Endothelial cell of umbilical vein (primary cell): ENCODE measurements at regions not wholly inside any gene's neighbourhood (a gene's known extent, or its start where the extent isn't known, plus 50 kb on each side); places are given as distances from the start of the nearest gene placed in this dataset.

Source experiments
- BruUV-seq: library from RNA; stranded (reverse); fragments of 400-500 nt; replicated peaks from 2 replicates; lab custom pipeline; 2021; lab: Mats Ljungman, UMichigan
- CTCF ChIA-PET: fragments of 300-600, 350-600 bp; sonication (Branson Sonifier 250); formaldehyde crosslinking; loops from one replicate; lab custom pipeline; 2021; ENCODE audit warnings: antibody characterized with exemption, inconsistent platforms; lab: Charles Lee
- POLR2A ChIA-PET: fragments of 300-600, 350-600 bp; sonication (Branson Sonifier 250); formaldehyde crosslinking; loops from one replicate; lab custom pipeline; 2021; ENCODE audit warnings: antibody characterized with exemption, inconsistent platforms; lab: Charles Lee
- DNase-seq: peaks from one replicate; pipeline ENCODE4 v3.0.0-alpha.2; 2011; ENCODE audit warnings: low read depth, low spot score
- FAIRE-seq: peaks from 2 replicates; lab custom pipeline; 2011; peaks lifted over from hg19 to GRCh38; lab: Jason Lieb, UNC
- H2AFZ ChIP-seq: 2 replicates; pipeline ENCODE4 v1.6.0; 2012; ENCODE audit warnings: low read depth, low read length, control low read depth, inconsistent platforms
- H3K27ac ChIP-seq: 2 replicates; pipeline ENCODE4 v1.5.1; 2011; ENCODE audit warnings: low read depth, mild to moderate bottlenecking, control low read depth, low read length, moderate library complexity; ENCODE audit not compliant: insufficient read depth
- H3K27me3 ChIP-seq, 2 experiments: 2 replicates each; pipeline versions ENCODE4 v1.6.0 to v1.6.1; 2011; ENCODE audit warnings: low read length in 2 of 2, mixed read lengths in 1 of 2; ENCODE audit not compliant: control insufficient read depth in 2 of 2, insufficient read depth in 2 of 2
- H3K36me3 ChIP-seq, 2 experiments: 2 replicates in 1 of 2; 3 replicates in 1 of 2; pipeline ENCODE4 v1.5.1; 2011; ENCODE audit warnings: low read length in 2 of 2, mild to moderate bottlenecking in 1 of 2, moderate library complexity in 1 of 2; ENCODE audit not compliant: control insufficient read depth in 2 of 2, insufficient read depth in 2 of 2; ENCODE audit errors: extremely low read depth in 1 of 2
- H3K4me1 ChIP-seq: 3 replicates; pipeline ENCODE4 v1.5.1; 2011; ENCODE audit warnings: mild to moderate bottlenecking, low read length; ENCODE audit not compliant: control insufficient read depth, insufficient read depth; ENCODE audit errors: extremely low read depth
- H3K4me2 ChIP-seq: 2 replicates; pipeline ENCODE4 v1.6.1; 2011; ENCODE audit warnings: low read length, control low read depth, mixed read lengths; ENCODE audit not compliant: insufficient read depth
- H3K4me3 ChIP-seq, 3 experiments: fragments of 200-600 bp in 1 of 3; sonication (generic), shearing (Covaris generic) in 1 of 3; replicated peaks in 1 of 3; 2 replicates each; pipeline ENCODE4 v1.5.1; 2011 to 2016; ENCODE audit warnings: control low read depth in 3 of 3, low read length in 3 of 3, mild to moderate bottlenecking in 2 of 3, inconsistent platforms in 1 of 3, low read depth in 1 of 3, moderate library complexity in 1 of 3; ENCODE audit not compliant: insufficient read depth in 1 of 3
- H3K79me2 ChIP-seq: 2 replicates; pipeline ENCODE4 v1.6.0; 2012; ENCODE audit warnings: low read length, inconsistent platforms; ENCODE audit not compliant: control insufficient read depth, insufficient read depth
- H3K9ac ChIP-seq: replicated peaks from 2 replicates; pipeline ENCODE3; 2011; ENCODE audit warnings: low read length, control low read depth; ENCODE audit not compliant: insufficient read depth; ENCODE audit errors: extremely low read depth
- H3K9me1 ChIP-seq: replicated peaks from 3 replicates; pipeline ENCODE4 v1.6.0; 2011; ENCODE audit warnings: mild to moderate bottlenecking, low read length; ENCODE audit not compliant: control insufficient read depth, insufficient read depth; ENCODE audit errors: extremely low read depth
- H3K9me3 ChIP-seq: replicated peaks from 2 replicates; pipeline ENCODE4 v1.5.1; 2012; ENCODE audit warnings: low read length, inconsistent platforms; ENCODE audit not compliant: control insufficient read depth, insufficient read depth
- H4K20me1 ChIP-seq: replicated peaks from 2 replicates; pipeline ENCODE3; 2011; ENCODE audit warnings: mild to moderate bottlenecking, low read length; ENCODE audit not compliant: control insufficient read depth, insufficient read depth; ENCODE audit errors: extremely low read depth
- EZH2 ChIP-seq: IDR thresholded peaks from 2 replicates; pipeline ENCODE4 v1.6.1; 2012; ENCODE audit warnings: borderline replicate concordance, low read depth, mild to moderate bottlenecking, moderate library complexity, low read length, inconsistent platforms; ENCODE audit not compliant: severe bottlenecking
- FOS ChIP-seq: IDR thresholded peaks from 2 replicates; pipeline ENCODE4 v1.6.1; 2011; ENCODE audit warnings: mild to moderate bottlenecking, low read length, moderate library complexity, borderline replicate concordance; ENCODE audit not compliant: insufficient read depth
- GATA2 ChIP-seq: IDR thresholded peaks from 2 replicates; pipeline ENCODE4 v1.7.0; 2011; ENCODE audit warnings: low read depth, mild to moderate bottlenecking, moderate library complexity, mixed read lengths, low read length; ENCODE audit not compliant: insufficient read length, insufficient read depth
- JUN ChIP-seq: IDR thresholded peaks from 2 replicates; pipeline ENCODE4 v1.6.1; 2011; ENCODE audit warnings: borderline replicate concordance, low read depth; ENCODE audit not compliant: insufficient read length, insufficient read depth
- MYC ChIP-seq: IDR thresholded peaks from one replicate; pipeline ENCODE4 v1.6.1; 2011; ENCODE audit warnings: mild to moderate bottlenecking, low read depth, low read length
- POLR2A ChIP-seq: IDR thresholded peaks from 2 replicates; pipeline ENCODE4 v1.6.1; 2012; ENCODE audit warnings: low read depth, mild to moderate bottlenecking, control low read depth, low read length
- POLR2AphosphoS5 ChIP-seq: IDR thresholded peaks from 2 replicates; pipeline ENCODE4 v1.6.1; 2012; ENCODE audit warnings: low read depth, mild to moderate bottlenecking, control low read depth, low read length, moderate library complexity; ENCODE audit not compliant: insufficient read depth
- dilution Hi-C: fragments of 300-500 bp; cut with MboI; formaldehyde crosslinking; loops from one replicate; pipeline ENCODE4 v1.15.0; 2019; ENCODE audit warnings: low sequenced_read_pairs; ENCODE audit not compliant: extremely low pct_ligation_motif_present
- intact Hi-C: fragments of 100-400 bp; cut with micrococcal nuclease; formaldehyde crosslinking; loops from one replicate; pipeline ENCODE4 v1.10.0; 2022
- TF ChIP-seq, protein P1 (sequence below), 2 donors: IDR thresholded peaks; 1 replicate in 1 of 2; 2 replicates in 1 of 2; pipeline ENCODE4 v1.5.1; 2011; ENCODE audit warnings: low read length in 2 of 2, mild to moderate bottlenecking in 2 of 2, moderate library complexity in 2 of 2, control low read depth in 1 of 2, inconsistent platforms in 1 of 2, low read depth in 1 of 2; ENCODE audit not compliant: insufficient read depth in 1 of 2; ENCODE audit errors: extremely low read depth in 1 of 2
- TF ChIP-seq, protein P2 (sequence below): IDR thresholded peaks from 2 replicates; pipeline ENCODE4 v1.6.1; 2011; ENCODE audit not compliant: insufficient read depth, insufficient read length

GRCh38 chr1:228901936-228902681 lies 166.8 kb downstream of the RHOU start:
- H3K4me3 ChIP-seq: no peak overlapping the region
- H3K4me1 ChIP-seq: peaks cover 12% of the 10 kb centered on the region
- DNase-seq (no peak), FAIRE-seq (no peak)
- H3K9me1 ChIP-seq: no peaks in the 10 kb centered on the region
- dilution Hi-C loops (no loop called here), intact Hi-C loops (loop anchor here (2.0 kb wide), 1 partner anchor 125 kb away; no protein-coding TSS in a partner anchor)
- H3K79me2 ChIP-seq: no peaks in the 10 kb centered on the region
- H3K27ac ChIP-seq: no peak overlapping the region
- H4K20me1 ChIP-seq: no peaks in the 10 kb centered on the region
- TF ChIP-seq EZH2: no peak
- TF ChIP-seq, protein P1, sequence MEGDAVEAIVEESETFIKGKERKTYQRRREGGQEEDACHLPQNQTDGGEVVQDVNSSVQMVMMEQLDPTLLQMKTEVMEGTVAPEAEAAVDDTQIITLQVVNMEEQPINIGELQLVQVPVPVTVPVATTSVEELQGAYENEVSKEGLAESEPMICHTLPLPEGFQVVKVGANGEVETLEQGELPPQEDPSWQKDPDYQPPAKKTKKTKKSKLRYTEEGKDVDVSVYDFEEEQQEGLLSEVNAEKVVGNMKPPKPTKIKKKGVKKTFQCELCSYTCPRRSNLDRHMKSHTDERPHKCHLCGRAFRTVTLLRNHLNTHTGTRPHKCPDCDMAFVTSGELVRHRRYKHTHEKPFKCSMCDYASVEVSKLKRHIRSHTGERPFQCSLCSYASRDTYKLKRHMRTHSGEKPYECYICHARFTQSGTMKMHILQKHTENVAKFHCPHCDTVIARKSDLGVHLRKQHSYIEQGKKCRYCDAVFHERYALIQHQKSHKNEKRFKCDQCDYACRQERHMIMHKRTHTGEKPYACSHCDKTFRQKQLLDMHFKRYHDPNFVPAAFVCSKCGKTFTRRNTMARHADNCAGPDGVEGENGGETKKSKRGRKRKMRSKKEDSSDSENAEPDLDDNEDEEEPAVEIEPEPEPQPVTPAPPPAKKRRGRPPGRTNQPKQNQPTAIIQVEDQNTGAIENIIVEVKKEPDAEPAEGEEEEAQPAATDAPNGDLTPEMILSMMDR (IDR thresholded peaks at IDR 0.05; ENCODE audit: extremely low read depth in 1 of 2, insufficient read depth in 1 of 2, low read depth in 1 of 2, low read length in 2 of 2): no peak
- TF ChIP-seq MYC: no peak
- TF ChIP-seq POLR2AphosphoS5: no peak
- TF ChIP-seq GATA2: no peak
- no peak for TF ChIP-seq POLR2A
- TF ChIP-seq, protein P2, sequence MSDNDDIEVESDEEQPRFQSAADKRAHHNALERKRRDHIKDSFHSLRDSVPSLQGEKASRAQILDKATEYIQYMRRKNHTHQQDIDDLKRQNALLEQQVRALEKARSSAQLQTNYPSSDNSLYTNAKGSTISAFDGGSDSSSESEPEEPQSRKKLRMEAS: no peak
- TF ChIP-seq FOS: no peak
- TF ChIP-seq JUN: no peak
- H3K9ac ChIP-seq: no peak overlapping the region
- POLR2A ChIA-PET: no interaction called here
- CTCF ChIA-PET: interaction anchor here (0.7 to 1.7 kb wide), 3 partner anchors 12 to 326 kb away, joined by 3 to 8 read pairs (median 3); no protein-coding TSS in a partner anchor
- H3K9me3 ChIP-seq: no peaks in the 10 kb centered on the region
- no peak overlapping the region for H2AFZ ChIP-seq
- BruUV-seq: no TSS peak
- no peaks in the 10 kb centered on the region for H3K36me3 ChIP-seq
- H3K27me3 ChIP-seq: peaks cover 0 to 2% of the 10 kb centered on the region in 2 experiments
- H3K4me2 ChIP-seq: no peak overlapping the region
